ENCODE measurements at regions not wholly inside any gene's neighbourhood (a gene's known extent, or its start where the extent isn't known, plus 50 kb on each side); places are given as distances from the start of the nearest gene placed in this dataset.

DNA sequence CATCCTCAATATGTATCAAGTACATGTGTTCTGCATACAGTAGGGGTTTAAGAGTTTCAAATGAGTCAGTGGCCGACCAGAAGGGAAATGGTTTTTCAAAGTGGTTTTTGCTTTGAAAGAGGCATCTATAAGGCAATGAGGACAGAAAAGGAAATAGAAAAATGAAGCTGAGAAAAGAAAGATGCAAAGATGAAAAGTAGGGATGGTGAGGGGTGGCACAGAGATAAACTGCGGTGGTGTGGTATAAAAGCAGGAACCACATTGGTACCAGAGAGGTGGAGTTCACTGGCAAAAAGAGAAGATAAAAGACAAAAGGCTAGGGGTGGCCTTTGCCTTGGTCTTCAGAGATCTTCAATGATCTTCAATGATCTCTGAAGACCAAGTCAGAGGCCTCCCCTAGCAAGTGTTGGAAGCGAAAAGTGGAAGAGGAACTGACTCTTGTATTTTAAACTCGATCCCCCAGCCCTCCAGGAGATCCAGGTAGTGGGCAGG lies 144.0 kb upstream of the KRR1 start (continued):
- TF ChIP-seq ZNF324 (CRISPR knock-in tag; IDR thresholded peaks at IDR 0.05) = no peak

DNA sequence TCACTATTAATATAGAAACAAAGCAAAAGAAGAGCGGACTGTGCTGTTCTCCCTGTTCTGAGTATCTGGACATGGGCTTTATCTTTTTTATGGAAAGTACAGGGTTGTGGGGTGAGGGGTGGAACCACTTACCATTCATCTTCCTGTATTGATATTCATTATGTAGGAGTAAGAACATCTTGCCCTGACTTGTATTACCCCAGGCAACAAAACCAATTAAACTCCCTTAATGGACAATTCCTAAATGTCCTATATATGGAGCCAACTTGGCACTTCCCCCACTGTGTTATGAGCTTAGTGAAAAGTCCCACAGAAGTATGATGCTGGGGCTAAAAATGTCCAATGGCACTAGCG lies 139.9 kb upstream of the KRR1 start:
- Histone ChIP-seq H3K4me2 (ENCODE audit: insufficient read depth, low read length) (no peak overlapping the region), H2AFZ (ENCODE audit: low read depth, low read length) (no peak overlapping the region), H3K27me3 (ENCODE audit: control insufficient read depth in 2 of 2, insufficient read depth in 2 of 2, low read length in 2 of 2) (0 out of 5 replicates have a peak, but pooled peaks cover 0 to 4% of the 10 kb centered on the region in 2 experiments), H3K4me1 (replicated peaks in 1 of 2; ENCODE audit: control insufficient read depth in 2 of 2, insufficient read depth in 2 of 2, low read length in 2 of 2) (no peaks in the 10 kb centered on the region; a peak in 1 of 5 replicates), H3K9me1 (ENCODE audit: control insufficient read depth, insufficient read depth, low read length) (no peaks in the 10 kb centered on the region), H4K20me1 (replicated peaks; ENCODE audit: control insufficient read depth, insufficient read depth, low read length) (no peaks in the 10 kb centered on the region), H3K9me3 (replicated peaks; ENCODE audit: control insufficient read depth, insufficient read depth, low read depth, low read length) (no peaks in the 10 kb centered on the region), H3K36me3 (ENCODE audit: control insufficient read depth, insufficient read depth, low read length) (no peaks in the 10 kb centered on the region), H3K79me2 (ENCODE audit: control insufficient read depth, insufficient read depth, low read length) (no peaks in the 10 kb centered on the region), H3K9ac (ENCODE audit: insufficient read depth in 1 of 2, low read depth in 2 of 2, low read length in 2 of 2) (no peak overlapping the region), H3K4me3 (no peak overlapping the region), H3K27ac (ENCODE audit: extremely low read depth, low read depth, low read length) (no peak overlapping the region)
- POLR2A ChIA-PET = no interaction called here
- in situ Hi-C loops (cut with MboI) = no loop called here
- ATAC-seq (no peak), DNase-seq (ENCODE audit: extremely low read depth in 1 of 4, low spot score in 3 of 4) (no peak), FAIRE-seq (no peak)
- BruUV-seq (replicated peaks) = no TSS peak
- WGBS (ENCODE audit: insufficient coverage, low coverage, missing lambda C conversion rate) = 13% methylated on average over 2 of the region's 2 CpGs
- TF ChIP-seq PTTG1 (tag; IDR thresholded peaks at IDR 0.05; ENCODE audit: low read depth) = no peak
- TF ChIP-seq TCF3 (CRISPR knock-in tag; IDR thresholded peaks at IDR 0.05) = no peak
- TF ChIP-seq ZNF217 (CRISPR knock-in tag; IDR thresholded peaks at IDR 0.05) = no peak
- TF ChIP-seq POLR2A (conservative IDR thresholded peaks at IDR 0.05) = no peak
- TF ChIP-seq, protein P1, sequence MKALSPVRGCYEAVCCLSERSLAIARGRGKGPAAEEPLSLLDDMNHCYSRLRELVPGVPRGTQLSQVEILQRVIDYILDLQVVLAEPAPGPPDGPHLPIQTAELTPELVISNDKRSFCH (CRISPR knock-in tag; IDR thresholded peaks at IDR 0.05) = no peak
- TF ChIP-seq, protein P1 (tag; IDR thresholded peaks at IDR 0.05) = no peak
- TF ChIP-seq, protein P2, sequence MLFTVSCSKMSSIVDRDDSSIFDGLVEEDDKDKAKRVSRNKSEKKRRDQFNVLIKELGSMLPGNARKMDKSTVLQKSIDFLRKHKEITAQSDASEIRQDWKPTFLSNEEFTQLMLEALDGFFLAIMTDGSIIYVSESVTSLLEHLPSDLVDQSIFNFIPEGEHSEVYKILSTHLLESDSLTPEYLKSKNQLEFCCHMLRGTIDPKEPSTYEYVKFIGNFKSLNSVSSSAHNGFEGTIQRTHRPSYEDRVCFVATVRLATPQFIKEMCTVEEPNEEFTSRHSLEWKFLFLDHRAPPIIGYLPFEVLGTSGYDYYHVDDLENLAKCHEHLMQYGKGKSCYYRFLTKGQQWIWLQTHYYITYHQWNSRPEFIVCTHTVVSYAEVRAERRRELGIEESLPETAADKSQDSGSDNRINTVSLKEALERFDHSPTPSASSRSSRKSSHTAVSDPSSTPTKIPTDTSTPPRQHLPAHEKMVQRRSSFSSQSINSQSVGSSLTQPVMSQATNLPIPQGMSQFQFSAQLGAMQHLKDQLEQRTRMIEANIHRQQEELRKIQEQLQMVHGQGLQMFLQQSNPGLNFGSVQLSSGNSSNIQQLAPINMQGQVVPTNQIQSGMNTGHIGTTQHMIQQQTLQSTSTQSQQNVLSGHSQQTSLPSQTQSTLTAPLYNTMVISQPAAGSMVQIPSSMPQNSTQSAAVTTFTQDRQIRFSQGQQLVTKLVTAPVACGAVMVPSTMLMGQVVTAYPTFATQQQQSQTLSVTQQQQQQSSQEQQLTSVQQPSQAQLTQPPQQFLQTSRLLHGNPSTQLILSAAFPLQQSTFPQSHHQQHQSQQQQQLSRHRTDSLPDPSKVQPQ (CRISPR knock-in tag; IDR thresholded peaks at IDR 0.05; ENCODE audit: borderline replicate concordance) = no peak
- TF ChIP-seq NEUROD1 (IDR thresholded peaks at IDR 0.05; ENCODE audit: borderline replicate concordance, low read depth, low read length, partially characterized antibody) = no peak
- TF ChIP-seq SAFB2 (IDR thresholded peaks at IDR 0.05; ENCODE audit: borderline replicate concordance, low read depth, low read length, severe bottlenecking) = no peak
- TF ChIP-seq ZFPM2 (CRISPR knock-in tag; IDR thresholded peaks at IDR 0.05) = no peak
- no peak for TF ChIP-seq ZNF766 (CRISPR knock-in tag; conservative IDR thresholded peaks at IDR 0.05)
- TF ChIP-seq ARID2 (IDR thresholded peaks at IDR 0.05) = no peak
- TF ChIP-seq ZNF232 (CRISPR knock-in tag; IDR thresholded peaks at IDR 0.05) = no peak
- TF ChIP-seq, protein P3, sequence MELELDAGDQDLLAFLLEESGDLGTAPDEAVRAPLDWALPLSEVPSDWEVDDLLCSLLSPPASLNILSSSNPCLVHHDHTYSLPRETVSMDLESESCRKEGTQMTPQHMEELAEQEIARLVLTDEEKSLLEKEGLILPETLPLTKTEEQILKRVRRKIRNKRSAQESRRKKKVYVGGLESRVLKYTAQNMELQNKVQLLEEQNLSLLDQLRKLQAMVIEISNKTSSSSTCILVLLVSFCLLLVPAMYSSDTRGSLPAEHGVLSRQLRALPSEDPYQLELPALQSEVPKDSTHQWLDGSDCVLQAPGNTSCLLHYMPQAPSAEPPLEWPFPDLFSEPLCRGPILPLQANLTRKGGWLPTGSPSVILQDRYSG (tag; conservative IDR thresholded peaks at IDR 0.05; ENCODE audit: low read depth) = no peak
- TF ChIP-seq ZEB2 (IDR thresholded peaks at IDR 0.05) = no peak
- TF ChIP-seq ELF1 (tag; IDR thresholded peaks at IDR 0.05) = no peak
- no peak for TF ChIP-seq PHF21A (IDR thresholded peaks at IDR 0.05; ENCODE audit: borderline replicate concordance, low read depth)
- CTCF ChIA-PET (ENCODE audit: low intra/inter-chr PET ratio) = no interaction called here
- intact Hi-C loops (cut with micrococcal nuclease) = no loop called here
